NCI-H2227 (cell line): ENCODE measurements at regions not wholly inside any gene's neighbourhood (a gene's known extent, or its start where the extent isn't known, plus 50 kb on each side); places are given as distances from the start of the nearest gene placed in this dataset.

Source experiments
- DNase-seq: peaks from one replicate; lab custom pipeline; 2025; ENCODE audit not compliant: unreplicated experiment; lab: John Stamatoyannopoulos, UW

DNA sequence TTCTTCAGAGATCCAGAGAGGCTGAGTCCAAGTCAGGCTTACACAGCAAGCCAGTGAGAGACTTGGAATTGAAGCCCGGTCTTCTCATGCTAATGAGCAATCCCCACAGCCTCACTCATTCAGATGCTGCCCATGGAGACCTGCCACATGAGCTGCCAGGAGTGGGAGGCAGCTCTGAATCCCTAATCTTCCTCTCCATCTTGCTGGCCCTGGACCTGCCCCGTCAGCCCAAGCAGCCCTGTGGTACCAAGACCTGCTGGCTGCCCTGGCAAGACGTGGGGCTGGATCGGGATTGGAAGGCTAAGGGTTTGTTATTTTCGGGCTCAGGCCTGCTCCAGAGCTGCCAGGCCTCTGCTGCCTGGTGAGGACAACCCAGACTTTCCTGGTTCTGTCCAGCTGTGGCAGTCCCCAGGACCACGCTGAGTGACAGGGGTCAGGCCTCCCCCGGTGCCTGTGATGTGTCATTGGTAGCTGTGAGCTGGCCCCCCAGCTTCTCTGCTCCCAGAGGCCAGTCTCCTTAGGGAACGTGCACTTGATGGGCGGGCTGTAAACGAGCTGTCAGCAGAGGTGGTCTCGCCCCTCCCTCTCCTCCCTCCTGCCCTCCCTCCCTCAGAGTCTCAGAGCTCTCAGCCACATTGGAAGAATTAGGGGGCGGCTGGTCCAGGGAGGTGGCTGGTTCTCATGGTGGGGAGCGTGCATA lies 135.0 kb downstream of the FOXD2 start:
- no peak for DNase-seq

DNA sequence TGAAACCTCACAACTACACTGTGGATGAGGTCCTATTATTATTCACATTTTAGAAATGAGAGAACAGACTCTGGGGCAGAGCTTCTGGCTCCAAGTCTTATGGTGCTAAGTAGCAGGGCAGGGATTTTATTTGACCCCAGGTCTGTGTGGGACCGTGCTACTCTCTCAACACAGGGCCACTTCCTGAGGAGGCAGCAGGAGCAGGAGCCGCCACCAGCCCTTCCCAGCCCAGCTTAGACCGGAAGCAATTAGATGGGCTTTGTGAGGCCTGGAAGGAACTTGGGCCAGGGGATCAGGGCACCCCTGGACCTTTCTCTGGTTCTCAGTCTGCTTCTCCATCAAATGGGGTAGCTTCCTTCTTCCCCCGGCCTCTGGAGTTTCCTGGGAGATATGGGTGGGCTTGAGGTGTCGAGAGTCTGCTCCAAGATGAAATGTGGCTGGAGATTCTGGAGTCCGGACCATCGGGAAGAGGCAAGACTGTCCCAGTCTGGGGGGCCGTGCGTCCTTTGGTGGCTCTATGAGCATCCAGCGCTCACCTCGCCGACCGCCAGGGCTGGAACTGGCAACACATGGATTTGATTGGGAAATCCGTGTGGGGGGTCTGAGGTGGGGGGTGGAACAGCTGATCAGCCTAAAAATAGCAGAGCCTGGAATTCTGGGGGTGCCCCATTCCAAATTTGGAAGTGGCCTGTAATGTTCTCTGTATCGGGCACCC lies 136.8 kb downstream of the FOXD2 start:
- no peak for DNase-seq

DNA sequence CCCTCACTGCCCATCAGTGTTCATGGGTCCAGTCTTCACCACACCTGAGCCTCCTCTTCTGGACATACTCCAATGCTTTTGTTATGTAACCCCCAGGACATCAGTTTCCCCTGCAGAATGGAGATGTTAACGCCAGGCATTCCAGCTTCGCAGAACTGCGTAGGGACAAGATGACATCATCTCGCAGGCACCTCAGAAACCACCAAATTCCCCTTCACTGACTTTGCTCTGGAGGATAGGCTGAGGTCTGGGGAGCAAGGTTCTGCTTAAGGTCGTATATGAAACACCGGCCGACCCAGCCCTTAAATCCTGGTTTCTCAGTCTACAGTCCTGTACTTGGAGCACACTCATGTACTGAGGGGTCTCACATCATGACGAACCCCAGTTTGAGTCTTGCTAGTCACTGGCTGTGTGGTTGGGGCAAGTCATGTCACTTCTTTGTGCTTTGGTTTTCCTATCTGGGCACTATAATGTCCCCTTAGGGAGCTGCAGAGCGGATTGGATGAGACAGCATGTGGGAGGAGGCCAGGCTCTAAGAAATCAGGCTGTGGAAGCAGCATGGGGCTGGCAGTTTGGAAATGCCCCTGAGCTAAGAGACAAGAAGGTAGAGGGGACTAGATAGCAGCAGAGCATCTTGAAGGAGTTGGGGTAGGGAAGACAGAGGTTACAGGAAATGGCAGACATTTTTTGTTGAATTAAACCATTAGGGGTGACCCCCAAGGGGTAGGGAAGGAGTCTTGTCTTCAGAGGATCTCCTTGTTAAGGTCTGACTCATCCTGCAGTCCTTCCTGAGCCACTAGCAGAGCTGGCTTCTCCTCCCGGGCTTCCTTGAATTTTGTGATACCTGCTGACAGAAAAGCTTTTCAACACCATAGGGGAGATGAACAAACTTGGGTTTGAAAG lies 138.3 kb downstream of the FOXD2 start:
- DNase-seq, result no peak

DNA sequence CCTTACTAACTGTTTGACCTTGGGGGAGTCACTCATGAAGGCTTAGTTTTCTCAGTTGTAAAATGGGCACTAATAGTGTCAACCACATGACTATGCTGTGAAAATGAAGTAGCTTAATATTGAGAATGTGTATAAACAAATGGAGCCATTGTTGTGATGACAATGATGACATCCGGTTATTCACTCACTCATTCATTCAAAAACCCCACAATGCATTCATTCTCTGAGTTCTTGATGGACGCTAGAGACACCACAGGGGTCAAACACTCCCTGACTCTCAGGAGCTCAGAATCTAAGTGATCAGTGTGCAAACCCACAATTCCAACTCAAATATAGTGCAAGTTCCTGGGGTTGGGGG lies 138.9 kb downstream of the FOXD2 start:
- no peak for DNase-seq

DNA sequence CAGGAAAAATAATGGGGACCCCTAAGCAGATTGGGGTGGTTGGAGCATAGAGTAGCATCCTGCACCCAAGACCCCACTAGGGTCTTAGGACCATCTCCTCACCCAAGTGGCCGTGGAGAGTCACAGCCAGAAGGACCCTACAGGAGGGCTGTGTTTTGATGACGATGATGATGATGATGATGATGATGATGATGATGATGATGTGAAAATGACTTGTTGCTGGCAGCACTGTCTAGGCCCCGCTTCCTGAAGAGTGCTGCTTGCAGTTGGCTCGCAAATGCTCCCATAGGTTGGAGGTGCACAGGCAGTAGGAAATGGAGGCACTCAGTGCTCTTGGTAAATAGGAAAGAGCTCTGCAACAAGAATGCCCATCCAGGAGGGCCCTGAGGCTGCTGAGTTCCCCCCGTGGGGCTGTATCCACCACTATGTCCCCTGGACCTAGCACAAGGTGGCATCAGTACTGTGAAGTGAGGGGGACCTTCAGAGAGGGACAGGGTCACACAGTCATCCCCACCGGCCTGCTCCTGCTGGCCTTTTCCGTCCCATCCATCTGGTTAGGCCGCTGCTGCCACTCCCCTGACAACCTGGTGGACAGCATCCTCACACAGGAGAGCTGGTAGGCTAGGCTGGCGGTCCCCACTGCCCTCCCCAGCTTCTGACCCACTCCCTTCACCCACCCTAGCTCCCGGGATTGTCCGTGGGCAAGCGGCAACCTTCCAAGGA lies 139.6 kb downstream of the FOXD2 start:
- no peak for DNase-seq

DNA sequence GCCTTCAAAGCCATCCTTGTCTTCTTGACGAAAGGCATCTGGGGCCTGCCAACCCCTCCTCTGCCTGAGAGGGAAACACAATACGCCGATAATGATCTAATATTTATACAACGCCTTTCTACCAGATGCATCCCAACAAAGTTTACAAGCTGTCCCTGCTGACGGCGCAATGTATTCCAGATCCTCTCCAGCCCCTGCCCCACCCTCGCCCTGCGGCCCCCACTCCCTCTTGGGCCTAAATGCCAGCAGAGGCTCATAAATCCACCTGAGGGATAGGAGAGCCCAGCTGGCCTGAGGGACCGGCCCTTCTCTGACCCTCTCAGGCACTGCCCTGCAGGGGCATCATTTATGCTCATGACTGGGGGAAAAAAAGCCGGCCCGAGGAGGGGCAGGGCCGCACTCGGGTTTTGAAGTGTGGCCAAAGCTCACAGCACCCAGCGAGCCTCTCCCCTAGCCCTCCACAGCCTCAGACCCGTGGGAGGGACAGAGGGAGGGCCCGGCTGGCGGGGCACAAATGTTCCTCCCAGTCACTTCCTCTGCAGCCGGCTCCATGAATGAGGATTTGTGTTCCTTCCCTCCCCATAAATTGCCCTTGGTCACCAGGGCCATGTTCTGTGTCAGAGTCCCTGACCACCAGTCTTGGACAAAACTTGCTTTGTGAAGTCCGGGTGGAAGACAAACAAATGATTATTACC lies 140.3 kb downstream of the FOXD2 start:
- no peak for DNase-seq

DNA sequence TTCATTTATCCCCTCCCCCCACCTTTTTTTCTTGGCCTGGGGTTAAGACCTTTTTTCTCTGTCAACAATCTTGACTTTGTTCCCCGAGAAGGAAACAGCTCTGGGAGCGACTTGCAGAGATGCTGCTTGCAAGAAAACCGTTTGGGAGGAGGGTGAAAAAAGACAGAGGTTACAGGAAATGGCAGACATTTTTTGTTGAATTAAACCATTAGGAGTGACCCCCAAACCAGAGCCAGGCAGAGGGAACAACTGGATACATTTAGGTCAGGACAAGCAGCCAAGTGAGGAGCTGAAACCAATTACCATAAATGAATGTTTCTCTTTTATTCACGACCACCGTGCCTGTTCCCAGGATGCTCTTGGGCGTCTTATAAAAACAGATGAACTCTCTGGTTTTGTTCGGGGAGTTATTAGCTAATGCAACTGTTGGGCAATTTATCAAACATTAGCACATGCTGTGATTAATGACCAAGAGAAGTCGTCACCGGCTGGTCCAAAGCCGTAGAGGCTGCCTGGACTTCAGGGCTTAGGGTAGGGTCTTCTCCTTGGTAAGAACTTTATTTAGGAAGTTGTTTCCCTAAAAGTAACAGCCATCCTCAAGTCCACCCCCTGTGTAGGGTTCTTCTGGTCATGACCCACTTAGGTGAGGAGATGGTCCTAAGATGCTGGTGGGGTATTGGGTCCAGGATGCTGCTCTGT lies 141.0 kb downstream of the FOXD2 start:
- DNase-seq, result no peak

DNA sequence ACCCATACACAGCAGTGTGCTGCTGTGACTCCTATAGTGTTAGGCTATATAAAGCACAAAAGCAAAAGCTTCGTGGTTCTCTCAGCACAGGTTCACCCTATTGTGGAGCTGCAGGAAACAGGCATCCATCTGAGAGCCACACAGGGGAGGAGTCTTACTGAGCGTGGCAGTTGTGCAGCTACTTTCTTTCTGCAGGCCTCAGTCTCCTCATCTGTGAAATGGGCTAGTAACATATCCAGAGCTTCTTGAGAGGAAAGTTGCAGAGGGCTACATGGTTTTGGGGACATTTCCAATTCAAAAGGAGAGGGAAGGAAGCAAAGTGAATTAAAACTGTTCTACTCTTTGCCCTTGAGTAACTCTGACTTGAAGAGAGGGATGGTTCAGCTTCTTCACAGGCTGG lies 142.0 kb downstream of the FOXD2 start:
- DNase-seq, result no peak

DNA sequence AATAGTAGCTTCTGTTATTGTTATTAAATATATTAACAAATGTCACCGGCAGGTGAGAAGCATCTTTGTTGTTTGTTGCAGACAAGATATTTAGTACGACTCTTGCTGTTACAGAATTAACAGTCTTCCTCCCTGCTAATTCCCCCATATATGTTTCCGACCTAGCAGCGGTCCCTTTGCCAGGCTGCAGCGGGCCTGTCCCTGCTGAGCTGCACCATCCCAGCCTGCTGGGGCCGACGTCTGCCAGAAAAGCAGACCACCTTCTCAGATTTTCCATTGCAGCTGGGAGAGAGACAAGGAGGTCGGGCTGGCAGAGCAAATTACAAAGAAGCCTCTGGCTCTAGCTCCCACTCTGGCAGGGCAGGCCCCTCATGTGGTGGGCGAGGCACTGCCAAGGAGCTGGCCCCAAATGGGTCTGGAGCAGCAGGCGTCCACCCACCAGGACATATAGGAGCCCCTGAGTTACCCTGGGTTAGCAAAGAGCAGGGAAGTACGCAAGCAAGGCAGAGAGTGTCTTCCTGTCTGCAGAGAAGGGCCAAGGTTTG lies 142.7 kb downstream of the FOXD2 start:
- no peak for DNase-seq

DNA sequence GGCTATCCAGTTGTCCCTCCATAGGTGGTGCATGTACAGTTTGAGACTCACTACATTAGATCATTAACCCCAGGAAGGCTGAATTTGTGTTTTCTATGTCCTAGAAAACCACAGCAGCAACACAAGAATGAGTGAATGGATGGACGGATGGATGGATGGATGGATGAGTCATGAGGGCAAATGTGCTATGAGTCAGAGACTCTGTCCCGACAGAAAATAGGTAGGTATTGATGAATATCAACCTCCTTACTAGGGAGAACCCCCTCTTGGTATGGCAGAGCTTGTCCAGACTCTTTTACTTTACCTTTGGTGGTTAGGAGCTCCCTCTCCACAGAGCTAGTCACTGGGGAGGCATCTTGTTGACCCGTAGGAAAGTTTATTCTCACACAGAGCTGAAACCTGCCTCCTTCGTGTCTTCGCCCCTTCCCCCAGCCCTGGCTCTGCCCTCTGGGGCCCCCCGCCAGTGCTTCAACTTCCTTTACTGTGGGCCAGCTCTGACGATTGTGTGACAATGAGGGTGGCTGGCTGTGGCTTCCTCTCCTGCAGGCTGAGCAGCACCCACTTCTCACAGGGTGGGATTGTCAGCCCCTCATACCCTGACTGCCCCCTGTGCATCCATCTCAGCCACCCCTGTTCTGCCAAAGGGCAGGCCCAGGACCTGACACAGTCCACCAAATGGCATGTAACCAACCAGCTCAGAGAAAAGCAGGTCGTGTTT lies 145.2 kb downstream of the FOXD2 start:
- DNase-seq, result no peak

DNA sequence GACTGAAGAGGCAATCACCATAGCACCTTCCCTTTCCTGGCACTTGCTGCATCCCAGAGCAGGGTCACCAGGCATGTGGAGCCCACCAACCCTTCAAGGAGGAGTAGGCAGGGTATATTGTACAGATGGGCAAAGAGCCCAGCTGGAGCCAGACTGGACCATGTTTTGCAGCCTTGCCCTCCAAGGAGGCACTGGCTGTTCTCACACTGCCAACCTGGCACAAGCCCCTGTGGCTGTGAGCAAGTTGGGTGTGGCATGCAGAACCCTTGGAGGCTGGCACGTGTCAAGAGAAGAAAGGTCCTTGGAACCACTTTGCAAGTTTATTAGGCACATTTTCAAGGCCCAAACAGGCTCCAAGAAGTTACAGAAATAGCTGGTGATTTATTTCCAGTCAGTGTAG lies 146.4 kb downstream of the FOXD2 start:
- DNase-seq, result no peak

DNA sequence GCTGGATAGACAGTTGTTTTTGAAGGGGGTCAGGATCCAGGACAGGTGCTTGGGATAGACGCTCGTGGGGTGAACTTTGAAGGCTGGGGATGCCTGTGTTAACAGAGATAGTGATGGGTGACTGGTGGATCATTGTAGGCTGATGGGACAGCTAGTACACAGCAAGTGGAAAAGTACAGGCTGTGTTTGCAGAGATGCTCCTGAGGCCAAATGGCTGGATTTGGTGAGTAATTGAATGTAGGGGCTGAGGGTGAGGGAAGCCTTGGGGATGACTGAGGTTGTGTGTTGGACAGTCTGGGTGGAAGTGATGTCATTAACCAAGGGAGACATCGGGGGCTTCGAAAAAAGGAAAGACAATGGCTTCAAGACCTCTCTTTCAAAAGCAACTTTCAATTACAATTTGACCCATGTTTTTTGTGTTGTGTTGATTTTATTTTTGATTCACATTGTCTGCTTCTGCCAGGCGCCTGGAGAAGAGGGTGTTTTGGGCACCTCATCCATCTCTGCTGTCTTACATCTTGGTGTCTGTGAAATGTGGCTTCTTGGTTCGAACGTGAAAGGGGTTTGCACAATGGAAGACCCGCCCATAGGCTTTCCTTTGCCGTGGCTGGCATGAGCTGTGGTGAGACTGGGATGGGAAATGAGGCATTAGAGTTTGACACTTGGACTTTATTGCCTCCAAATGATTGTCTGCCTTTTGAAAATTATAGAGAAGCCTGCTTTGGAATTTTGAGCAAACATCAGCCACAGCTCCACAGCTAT lies 147.5 kb downstream of the FOXD2 start:
- DNase-seq, result no peak

DNA sequence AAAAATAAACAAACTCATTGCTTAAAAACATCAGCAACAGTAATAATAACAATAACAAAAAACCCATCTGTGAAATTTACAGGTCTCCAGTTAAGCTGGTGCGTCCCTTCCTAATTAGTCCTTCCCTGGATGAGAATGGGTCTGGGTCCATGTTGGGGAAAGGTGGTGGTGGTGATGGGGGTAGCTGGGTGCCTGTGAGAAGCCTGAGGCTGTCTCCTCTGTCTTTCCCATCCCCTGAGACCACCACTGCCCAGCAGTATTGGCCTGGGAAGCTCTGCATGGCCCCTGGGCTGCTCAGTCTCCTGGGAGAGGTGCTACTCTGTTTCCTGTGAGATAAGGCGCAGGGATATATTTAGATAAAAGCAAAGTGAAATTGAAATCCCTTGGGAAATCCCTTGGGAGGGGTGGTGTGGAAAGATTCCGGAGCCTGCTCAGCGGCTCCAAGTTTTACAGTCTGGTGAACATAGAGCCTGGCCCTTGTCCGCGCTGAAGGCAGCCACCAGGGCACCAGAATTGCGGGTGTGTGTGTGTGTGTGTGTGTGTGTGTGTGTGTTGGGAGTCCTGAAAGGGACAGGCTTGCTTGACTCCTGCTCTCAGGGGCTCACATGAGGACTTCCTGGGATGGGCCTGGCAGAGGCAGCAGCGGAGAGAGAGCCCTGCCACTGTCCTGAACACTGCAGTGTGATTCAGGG lies 150.2 kb downstream of the FOXD2 start:
- DNase-seq, result no peak

DNA sequence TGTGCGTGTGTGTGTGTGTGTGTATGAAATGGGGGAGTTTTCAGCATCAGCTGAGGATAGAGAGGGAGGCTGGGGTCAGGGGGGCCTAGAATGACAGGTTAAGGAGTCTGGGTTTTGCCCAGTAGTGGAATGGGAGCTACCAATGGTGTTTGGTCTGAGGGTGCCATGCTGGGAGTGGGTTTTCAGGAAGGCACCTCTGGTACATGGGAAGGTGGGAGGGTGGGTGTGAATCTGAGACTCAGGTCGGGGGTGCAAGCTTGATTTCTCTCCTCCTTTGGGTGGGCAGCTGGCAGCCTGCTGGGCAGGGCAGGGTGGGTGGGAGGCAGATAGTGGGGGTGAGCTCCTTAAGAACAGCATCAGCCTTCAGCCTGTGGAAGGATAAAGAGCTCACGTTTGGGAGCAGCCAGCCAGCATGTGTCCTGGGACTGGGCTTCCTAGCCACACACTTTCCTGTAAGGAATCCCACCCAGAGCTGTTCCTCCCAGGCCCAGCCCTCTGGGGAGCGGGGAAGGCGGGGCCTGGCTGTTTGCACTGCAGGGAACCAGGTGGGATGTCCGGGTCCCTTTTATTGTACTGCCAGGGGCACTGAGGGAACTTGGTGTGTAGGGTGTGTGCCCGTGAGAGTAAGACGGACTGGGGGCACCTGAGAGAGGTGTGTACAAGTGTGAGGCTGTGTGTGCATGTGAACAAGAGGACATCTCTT lies 152.8 kb downstream of the FOXD2 start:
- no peak for DNase-seq

DNA sequence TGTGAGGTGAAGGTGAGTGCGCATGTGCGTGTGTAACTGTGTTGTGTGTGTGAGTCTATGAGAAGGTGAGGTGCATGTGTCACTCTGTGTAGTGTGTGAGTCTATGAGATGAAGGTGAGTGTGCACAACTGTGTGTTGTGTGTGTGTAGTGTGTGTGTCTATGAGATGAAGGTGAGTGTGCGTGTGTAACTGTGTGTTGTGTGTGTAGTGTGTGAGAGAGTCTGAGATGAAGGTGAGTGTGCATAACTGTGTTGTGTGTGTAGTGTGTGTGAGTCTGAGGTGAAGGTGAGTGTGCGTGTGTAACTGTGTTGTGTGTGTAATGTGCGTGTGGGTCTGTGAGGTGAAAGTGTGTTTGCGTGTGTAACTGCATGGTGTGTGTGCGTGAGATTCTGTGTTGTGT lies 154.0 kb downstream of the FOXD2 start:
- no peak for DNase-seq

DNA sequence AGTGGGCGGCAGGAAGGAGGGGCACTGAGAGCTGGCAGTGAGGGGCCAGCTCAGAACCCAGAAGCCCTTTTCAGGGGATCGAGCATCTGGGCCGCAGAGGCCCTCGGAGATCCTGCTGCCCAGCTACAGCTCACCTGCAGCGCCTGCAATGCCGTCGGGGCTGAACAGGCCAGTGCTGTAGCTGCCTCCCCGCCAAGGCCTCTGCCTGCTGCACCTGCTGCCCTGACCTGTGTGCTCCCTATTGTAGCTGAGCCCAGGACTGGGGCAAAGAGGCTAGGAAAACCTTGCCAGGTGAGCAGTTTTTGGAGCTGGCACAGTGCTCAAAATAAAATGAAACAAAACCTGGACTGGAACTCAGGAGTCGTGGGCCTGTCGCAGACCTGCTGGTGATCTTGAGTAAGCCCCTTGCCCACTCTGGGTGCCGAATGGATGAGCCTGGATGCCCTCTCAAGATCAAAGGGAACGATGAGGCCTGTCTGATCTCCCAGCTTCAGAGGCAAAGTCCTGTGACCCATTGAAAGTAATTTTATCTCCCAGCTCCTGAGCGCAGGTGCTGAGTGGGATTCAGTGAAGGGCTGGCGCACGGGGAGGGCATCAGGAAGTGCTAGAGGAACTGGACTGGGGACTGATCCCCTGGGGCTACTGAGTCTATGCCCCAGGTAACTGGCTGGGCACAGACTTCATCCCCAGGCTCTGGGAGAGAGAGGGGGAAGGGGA lies 154.6 kb downstream of the FOXD2 start:
- DNase-seq, result no peak
